ENCODE measurements at regions not wholly inside any gene's neighbourhood (a gene's known extent, or its start where the extent isn't known, plus 50 kb on each side); places are given as distances from the start of the nearest gene placed in this dataset.

- no peak for TF ChIP-seq CTCF (IDR thresholded peaks at IDR 0.05)
- TF ChIP-seq TCF7L2 (IDR thresholded peaks at IDR 0.05; ENCODE audit: low read depth, low read length), result no peak
Measured at GRCh38 chr9:102405218-102405867, 589.8 kb upstream of the CYLC2 start.
